Mesendoderm (in vitro differentiated cells): ENCODE measurements at regions not wholly inside any gene's neighbourhood (a gene's known extent, or its start where the extent isn't known, plus 50 kb on each side); places are given as distances from the start of the nearest gene placed in this dataset.

Source experiments
- DNase-seq: peaks from one replicate; pipeline ENCODE4 v3.0.0; 2013
- H2AK5ac ChIP-seq: 2 replicates; pipeline ENCODE4 v1.6.1; 2013; ENCODE audit warnings: low read length, inconsistent platforms
- H2BK120ac ChIP-seq: 2 replicates; pipeline ENCODE4 v1.6.1; 2013; ENCODE audit warnings: low read depth, mild to moderate bottlenecking, low read length, moderate library complexity, mixed read lengths
- H2BK15ac ChIP-seq: replicated peaks from 2 replicates; pipeline ENCODE4 v1.6.1; 2013; ENCODE audit warnings: low read depth, mild to moderate bottlenecking, moderate library complexity
- H2BK5ac ChIP-seq: 2 replicates; pipeline ENCODE4 v1.6.1; 2013; ENCODE audit warnings: low read length, inconsistent platforms
- H3K18ac ChIP-seq: 2 replicates; pipeline ENCODE4 v1.6.1; 2013; ENCODE audit warnings: mild to moderate bottlenecking, low read length, mixed read lengths
- H3K23ac ChIP-seq: one replicate; pipeline ENCODE4 v1.6.1; 2013; ENCODE audit warnings: low read length
- H3K27ac ChIP-seq: 2 replicates; pipeline ENCODE4 v1.5.1; 2013; ENCODE audit warnings: low read depth, mild to moderate bottlenecking, inconsistent platforms, low read length, moderate library complexity
- H3K27me3 ChIP-seq: 2 replicates; pipeline ENCODE4 v1.6.1; 2013; ENCODE audit warnings: low read length, control low read depth, mild to moderate bottlenecking, inconsistent platforms; ENCODE audit not compliant: insufficient read depth, poor library complexity
- H3K36me3 ChIP-seq: 2 replicates; pipeline ENCODE4 v1.6.1; 2013; ENCODE audit warnings: low read length, inconsistent platforms; ENCODE audit not compliant: control insufficient read depth, insufficient read depth
- H3K4ac ChIP-seq: one replicate; pipeline ENCODE4 v1.6.1; 2013; ENCODE audit warnings: low read depth, mild to moderate bottlenecking, low read length, moderate library complexity
- H3K4me1 ChIP-seq: 2 replicates; pipeline ENCODE4 v1.6.1; 2013; ENCODE audit warnings: low read depth, low read length, inconsistent platforms; ENCODE audit not compliant: control insufficient read depth
- H3K4me2 ChIP-seq: 2 replicates; pipeline ENCODE4 v1.6.1; 2013; ENCODE audit warnings: low read length
- H3K4me3 ChIP-seq: 2 replicates; pipeline ENCODE4 v1.5.1; 2013; ENCODE audit warnings: mild to moderate bottlenecking, low read length
- H3K56ac ChIP-seq: one replicate; pipeline ENCODE4 v1.6.1; 2013; ENCODE audit warnings: low read length
- H3K79me1 ChIP-seq: 2 replicates; pipeline ENCODE4 v1.6.1; 2013; ENCODE audit warnings: low read length, inconsistent platforms
- H3K79me2 ChIP-seq: 2 replicates; pipeline ENCODE4 v1.6.1; 2013; ENCODE audit warnings: mild to moderate bottlenecking, low read length; ENCODE audit not compliant: control insufficient read depth, insufficient read depth
- H3K9ac ChIP-seq: 2 replicates; pipeline ENCODE4 v1.6.1; 2013; ENCODE audit warnings: low read length, inconsistent platforms
- H4K5ac ChIP-seq: one replicate; pipeline ENCODE4 v1.6.1; 2013; ENCODE audit warnings: low read length
- H4K8ac ChIP-seq: one replicate; pipeline ENCODE4 v1.6.1; 2013; ENCODE audit warnings: low read depth, mild to moderate bottlenecking, control low read depth, low read length, moderate library complexity
- WGBS: extraction: QIAGEN DNeasy Blood & Tissue Kit; methylation state at CpG from one replicate; pipeline ENCODE4 v1.1.7; 2013; ENCODE audit warnings: low lambda C conversion rate, missing lambda C conversion rate; ENCODE audit not compliant: insufficient coverage; ENCODE audit errors: extremely low coverage; 5-methylcytosine and 5-hydroxymethylcytosine counted together

DNA sequence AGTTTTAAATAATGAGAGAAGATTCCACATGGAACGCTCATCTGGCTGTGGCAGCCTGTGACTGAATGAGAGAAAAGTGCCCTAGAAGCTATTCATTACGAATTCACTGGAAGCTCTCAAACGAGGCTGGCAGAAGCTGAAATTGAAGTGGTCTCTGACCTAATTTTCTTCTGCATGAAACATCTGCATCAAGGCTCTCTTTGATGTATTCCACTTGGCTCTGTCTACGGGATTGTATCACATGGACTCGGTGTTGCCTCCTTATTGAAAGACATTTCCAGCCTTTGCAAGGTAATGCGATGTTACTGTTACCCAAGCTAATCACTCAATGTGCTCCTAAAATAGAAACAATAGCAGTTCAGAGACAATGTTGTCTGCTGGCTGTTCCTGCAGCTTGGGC, 246.9 kb upstream of the ZNF462 start:
- H3K79me2 ChIP-seq, result no peaks in the 10 kb centered on the region
- H3K23ac ChIP-seq, result no peak overlapping the region
- no peak overlapping the region for H2AK5ac ChIP-seq
- H3K4ac ChIP-seq, result no peak overlapping the region
- DNase-seq, result no peak
- H3K36me3 ChIP-seq, result no peaks in the 10 kb centered on the region
- H2BK15ac ChIP-seq, result no peak overlapping the region
- H3K18ac ChIP-seq, result no peak overlapping the region
- H4K8ac ChIP-seq, result no peak overlapping the region
- H3K4me2 ChIP-seq, result no peak overlapping the region
- no peak overlapping the region for H2BK120ac ChIP-seq
- no peak overlapping the region for H4K5ac ChIP-seq
- H3K56ac ChIP-seq, result no peak overlapping the region
- no peaks in the 10 kb centered on the region for H3K27me3 ChIP-seq
- no peak overlapping the region for H2BK5ac ChIP-seq
- H3K9ac ChIP-seq, result no peak overlapping the region
- no peaks in the 10 kb centered on the region for H3K4me1 ChIP-seq
- H3K4me3 ChIP-seq, result no peak overlapping the region
- no peaks in the 10 kb centered on the region for H3K79me1 ChIP-seq
- H3K27ac ChIP-seq, result no peak overlapping the region
- no CpG with 5 or more reads among the region's 6 CpGs for WGBS

DNA sequence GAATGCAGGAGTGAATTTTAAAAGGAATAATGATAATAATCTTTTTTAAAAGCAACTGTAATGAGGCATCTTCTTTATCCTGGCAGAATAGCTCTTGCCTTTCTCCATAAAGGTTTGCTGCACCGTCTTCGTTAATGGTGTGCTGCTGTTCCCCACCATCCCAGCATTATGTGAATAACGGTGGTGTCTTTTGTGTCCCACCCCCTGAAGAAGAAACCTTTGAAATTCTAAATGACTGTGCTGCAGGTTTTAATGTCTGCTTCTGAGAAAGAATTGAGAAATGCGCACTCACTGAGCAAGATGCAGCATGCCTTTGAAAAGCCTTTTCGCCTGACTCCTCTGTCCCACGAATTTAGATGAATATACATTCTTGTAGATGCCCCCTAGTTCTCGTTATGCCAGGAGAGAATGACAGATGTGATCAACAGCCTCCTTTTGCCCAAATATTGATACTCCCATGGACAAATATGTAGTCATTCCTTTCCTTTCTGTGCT, 246.1 kb upstream of the ZNF462 start:
- no peaks in the 10 kb centered on the region for H3K27me3 ChIP-seq
- H3K36me3 ChIP-seq, result no peaks in the 10 kb centered on the region
- no peak overlapping the region for H4K5ac ChIP-seq
- no peaks in the 10 kb centered on the region for H3K4me1 ChIP-seq
- no peak overlapping the region for H2AK5ac ChIP-seq
- no peak overlapping the region for H3K4me2 ChIP-seq
- H3K56ac ChIP-seq, result no peak overlapping the region
- no peak overlapping the region for H3K9ac ChIP-seq
- H3K27ac ChIP-seq, result no peak overlapping the region
- H2BK120ac ChIP-seq, result no peak overlapping the region
- no peaks in the 10 kb centered on the region for H3K79me1 ChIP-seq
- WGBS, result no CpG with 5 or more reads among the region's 7 CpGs
- H4K8ac ChIP-seq, result no peak overlapping the region
- DNase-seq, result no peak
- H3K4me3 ChIP-seq, result no peak overlapping the region
- H2BK5ac ChIP-seq, result no peak overlapping the region
- H3K23ac ChIP-seq, result no peak overlapping the region
- H3K4ac ChIP-seq, result no peak overlapping the region
- H3K18ac ChIP-seq, result no peak overlapping the region
- H2BK15ac ChIP-seq, result no peak overlapping the region
- no peaks in the 10 kb centered on the region for H3K79me2 ChIP-seq

DNA sequence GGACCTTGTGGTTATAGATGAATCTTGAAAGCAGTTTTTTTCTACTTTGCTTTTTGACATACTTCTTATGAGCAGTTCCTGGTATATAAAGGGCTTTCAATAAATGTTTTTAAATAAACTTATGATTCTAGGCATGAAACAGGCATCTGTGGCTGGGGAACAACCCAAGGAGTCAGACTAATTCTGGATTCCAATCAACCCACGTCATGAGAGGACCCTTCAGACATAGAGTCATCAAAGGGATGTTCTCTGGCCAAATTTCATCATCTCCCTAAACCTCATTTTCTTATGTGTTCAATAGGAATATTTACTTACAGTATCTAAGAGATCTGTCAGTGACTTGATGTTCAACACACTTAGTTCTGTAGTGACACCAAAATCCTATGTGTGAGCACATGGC, 243.8 kb upstream of the ZNF462 start:
- no peak overlapping the region for H3K4me3 ChIP-seq
- H3K9ac ChIP-seq, result no peak overlapping the region
- H3K27me3 ChIP-seq, result no peaks in the 10 kb centered on the region
- H4K8ac ChIP-seq, result no peak overlapping the region
- no peak overlapping the region for H2AK5ac ChIP-seq
- H2BK120ac ChIP-seq, result no peak overlapping the region
- no peak overlapping the region for H3K4me2 ChIP-seq
- no peak overlapping the region for H3K18ac ChIP-seq
- no CpG with 5 or more reads among the region's 1 CpG for WGBS
- no peak overlapping the region for H2BK5ac ChIP-seq
- H3K23ac ChIP-seq, result no peak overlapping the region
- H3K4ac ChIP-seq, result no peak overlapping the region
- no peak overlapping the region for H3K27ac ChIP-seq
- no peak overlapping the region for H3K56ac ChIP-seq
- H3K36me3 ChIP-seq, result no peaks in the 10 kb centered on the region
- H3K79me2 ChIP-seq, result no peaks in the 10 kb centered on the region
- DNase-seq, result no peak
- H2BK15ac ChIP-seq, result no peak overlapping the region
- no peaks in the 10 kb centered on the region for H3K79me1 ChIP-seq
- H3K4me1 ChIP-seq, result no peaks in the 10 kb centered on the region
- H4K5ac ChIP-seq, result no peak overlapping the region

DNA sequence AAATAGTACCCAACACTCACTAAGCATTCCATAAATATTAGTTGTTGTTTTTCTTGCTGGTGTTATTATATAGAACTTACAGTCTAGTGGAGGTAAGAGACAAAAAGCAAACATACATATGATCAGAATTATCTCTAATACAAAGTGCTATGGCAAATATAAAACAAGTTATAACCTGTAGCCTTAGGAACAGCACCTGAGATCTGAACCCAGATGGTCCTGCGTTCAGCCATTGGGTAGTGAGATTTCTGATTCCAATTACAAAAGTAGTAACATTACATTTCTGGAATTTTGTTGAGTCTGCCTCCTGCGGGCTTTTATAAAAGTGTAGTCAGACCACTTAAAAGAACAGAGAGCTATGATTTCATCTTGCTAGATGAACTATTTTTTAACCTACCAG, 242.9 kb upstream of the ZNF462 start:
- H3K4me2 ChIP-seq, result no peak overlapping the region
- H3K4me1 ChIP-seq, result no peaks in the 10 kb centered on the region
- DNase-seq, result no peak
- no peak overlapping the region for H3K23ac ChIP-seq
- no peak overlapping the region for H3K9ac ChIP-seq
- no peak overlapping the region for H4K8ac ChIP-seq
- no peak overlapping the region for H3K56ac ChIP-seq
- H2BK120ac ChIP-seq, result no peak overlapping the region
- no peak overlapping the region for H3K27ac ChIP-seq
- no CpG with 5 or more reads among the region's 2 CpGs for whole genome bisulfite sequencing
- H3K36me3 ChIP-seq, result no peaks in the 10 kb centered on the region
- no peaks in the 10 kb centered on the region for H3K79me2 ChIP-seq
- H3K4me3 ChIP-seq, result no peak overlapping the region
- H3K27me3 ChIP-seq, result no peaks in the 10 kb centered on the region
- H4K5ac ChIP-seq, result no peak overlapping the region
- H3K18ac ChIP-seq, result no peak overlapping the region
- H2BK5ac ChIP-seq, result no peak overlapping the region
- no peak overlapping the region for H2AK5ac ChIP-seq
- no peak overlapping the region for H3K4ac ChIP-seq
- H2BK15ac ChIP-seq, result no peak overlapping the region
- H3K79me1 ChIP-seq, result no peaks in the 10 kb centered on the region

DNA sequence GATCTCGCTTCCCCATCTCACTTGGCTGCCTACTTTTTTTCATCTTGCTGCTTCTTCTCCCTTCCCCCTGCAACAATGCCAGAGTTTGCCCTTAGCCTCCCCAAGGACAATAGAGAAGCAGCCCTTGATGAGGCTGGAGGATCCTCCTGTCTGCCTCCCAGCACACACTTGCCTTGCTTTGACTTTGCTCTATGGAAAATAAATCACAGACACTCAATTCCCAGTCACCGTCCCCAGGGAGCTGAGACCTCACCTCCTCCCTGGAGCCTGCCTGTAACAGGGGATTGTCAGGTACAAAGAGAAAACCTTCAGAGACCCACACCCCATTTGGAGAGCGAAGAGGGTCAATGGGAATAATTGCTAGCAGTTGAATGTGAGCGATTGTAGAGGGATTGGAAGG, 242.1 kb upstream of the ZNF462 start:
- Histone ChIP-seq H4K5ac (no peak overlapping the region), H4K8ac (no peak overlapping the region), H3K4ac (no peak overlapping the region), H3K23ac (no peak overlapping the region), H2BK15ac (no peak overlapping the region), H3K9ac (no peak overlapping the region), H2BK120ac (no peak overlapping the region), H3K27me3 (no peaks in the 10 kb centered on the region), H2BK5ac (no peak overlapping the region), H3K18ac (peak overlapping the region; percentile 34), H3K4me3 (no peak overlapping the region), H2AK5ac (no peak overlapping the region), H3K56ac (no peak overlapping the region), H3K4me2 (no peak overlapping the region), H3K4me1 (no peaks in the 10 kb centered on the region), H3K79me2 (no peaks in the 10 kb centered on the region), H3K79me1 (no peaks in the 10 kb centered on the region), H3K36me3 (no peaks in the 10 kb centered on the region), H3K27ac (no peak overlapping the region)
- peak; percentile 7 for DNase-seq
- WGBS, result no CpG with 5 or more reads among the region's 4 CpGs

DNA sequence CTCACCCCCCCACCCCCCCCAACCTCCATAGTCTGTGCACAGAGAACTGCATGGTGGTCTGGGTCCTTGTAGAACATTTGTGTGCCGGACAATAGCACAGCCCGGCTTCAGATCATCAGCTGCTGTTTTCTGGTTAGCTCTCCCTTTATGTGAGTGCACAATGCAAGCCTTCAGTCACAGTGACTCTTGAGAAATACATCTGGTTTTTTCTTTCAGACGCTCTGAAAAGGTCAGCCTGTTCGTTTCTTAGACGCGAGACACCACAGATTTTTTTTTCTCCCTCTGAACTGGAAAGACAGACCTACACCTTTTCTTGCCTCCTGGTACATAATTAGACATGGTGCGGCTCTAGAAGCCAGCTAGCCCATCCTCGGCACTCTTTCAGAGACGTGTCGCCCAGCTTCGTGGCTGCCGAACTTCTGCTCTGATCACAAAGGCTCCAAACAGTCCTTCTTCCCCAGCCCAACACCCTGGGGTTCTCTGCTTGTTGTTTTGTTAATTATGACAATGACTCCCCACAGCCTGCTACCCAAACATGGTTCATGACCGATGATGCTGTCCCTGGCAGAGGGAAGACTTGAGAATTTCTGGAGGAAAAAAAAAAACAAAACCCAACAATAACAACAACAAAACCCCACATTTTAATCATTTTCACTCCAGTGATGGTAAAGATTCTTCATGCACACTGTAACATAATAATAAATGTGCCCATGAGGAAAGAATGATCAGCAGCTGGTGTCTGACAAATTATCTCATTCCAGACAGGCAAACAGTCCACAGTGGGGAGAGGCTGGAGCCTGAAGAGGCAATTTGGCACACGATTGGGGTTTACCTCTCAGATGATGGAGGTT, 241.4 kb upstream of the ZNF462 start:
- H3K4me3 ChIP-seq, result no peak overlapping the region

More for the DNA sequence above, 241.4 kb upstream of the ZNF462 start:
- no peak overlapping the region for H3K9ac ChIP-seq
- DNase-seq, result no peak
- H2AK5ac ChIP-seq, result no peak overlapping the region
- no peak overlapping the region for H4K5ac ChIP-seq
- no peak overlapping the region for H2BK15ac ChIP-seq
- H2BK120ac ChIP-seq, result no peak overlapping the region
- H3K4ac ChIP-seq, result no peak overlapping the region
- no peak overlapping the region for H3K4me2 ChIP-seq
- H3K4me1 ChIP-seq, result no peaks in the 10 kb centered on the region
- no peaks in the 10 kb centered on the region for H3K79me2 ChIP-seq
- no peak overlapping the region for H3K18ac ChIP-seq
- no CpG with 5 or more reads among the region's 14 CpGs for WGBS
- H2BK5ac ChIP-seq, result no peak overlapping the region
- no peaks in the 10 kb centered on the region for H3K36me3 ChIP-seq
- no peak overlapping the region for H3K56ac ChIP-seq
- no peak overlapping the region for H3K27ac ChIP-seq
- no peaks in the 10 kb centered on the region for H3K79me1 ChIP-seq
- H4K8ac ChIP-seq, result no peak overlapping the region
- no peaks in the 10 kb centered on the region for H3K27me3 ChIP-seq
- no peak overlapping the region for H3K23ac ChIP-seq
